ENCODE measurements at regions not wholly inside any gene's neighbourhood (a gene's known extent, or its start where the extent isn't known, plus 50 kb on each side); places are given as distances from the start of the nearest gene placed in this dataset.

GRCh38 chr13:79725841-79726240 is 244.9 kb downstream of the NDFIP2 start:
- no peak for DNase-seq
- Histone ChIP-seq H3F3A (ENCODE audit: insufficient read depth, low read depth) (no peaks in the 10 kb centered on the region), H3K4me1 (replicated peaks; ENCODE audit: insufficient read depth) (peaks cover 10% of the 10 kb centered on the region; the same call in 1 of the 2 replicates), H3K36me3 (ENCODE audit: low read depth) (no peaks in the 10 kb centered on the region), H4K20me1 (ENCODE audit: insufficient read depth) (no peaks in the 10 kb centered on the region), H3K4me2 (no peak overlapping the region), H3K27ac (no peak overlapping the region), H3K27me3 (ENCODE audit: insufficient read depth, low read depth) (no peaks in the 10 kb centered on the region), H3K9me3 (ENCODE audit: insufficient read depth, low read depth) (peaks cover 4% of the 10 kb centered on the region), H3K4me3 (no peak overlapping the region), H3K9me2 (ENCODE audit: insufficient read depth) (no peaks in the 10 kb centered on the region), H2AFZ (no peak overlapping the region), H3K79me2 (ENCODE audit: low read depth) (no peaks in the 10 kb centered on the region)
- intact Hi-C loops (cut with micrococcal nuclease; ENCODE audit: unreplicated experiment) = no loop called here
- ChIA-PET CTCF (no interaction called here), POLR2A (ENCODE audit: unreplicated experiment) (no interaction called here)
- BruUV-seq (replicated peaks) = no TSS peak
- no peak for TF ChIP-seq EZH2 (IDR thresholded peaks at IDR 0.05; ENCODE audit: low read depth)
- TF ChIP-seq CTCF (conservative IDR thresholded peaks at IDR 0.05) = no peak

- CTCF ChIA-PET = no interaction called here
- intact Hi-C loops (cut with micrococcal nuclease; ENCODE audit: unreplicated experiment) = no loop called here
- no peaks in the 10 kb centered on the region for H4K20me1 ChIP-seq (ENCODE audit: insufficient read depth)
- no peak overlapping the region for H3K27ac ChIP-seq
- TF ChIP-seq CTCF (conservative IDR thresholded peaks at IDR 0.05) (no peak), EZH2 (IDR thresholded peaks at IDR 0.05; ENCODE audit: low read depth) (no peak)
- peaks cover 4% of the 10 kb centered on the region for H3K9me3 ChIP-seq (ENCODE audit: insufficient read depth, low read depth)
- POLR2A ChIA-PET (ENCODE audit: unreplicated experiment) = interaction anchor here (0.6 to 0.7 kb wide), 3 partner anchors 11 to 44 kb away, joined by 4 to 7 read pairs (median 5); no protein-coding TSS in a partner anchor
- no peaks in the 10 kb centered on the region for H3F3A ChIP-seq (ENCODE audit: insufficient read depth, low read depth)
- no peak overlapping the region for H2AFZ ChIP-seq
- no peaks in the 10 kb centered on the region for H3K79me2 ChIP-seq (ENCODE audit: low read depth)
- H3K9me2 ChIP-seq (ENCODE audit: insufficient read depth) = no peaks in the 10 kb centered on the region
- H3K36me3 ChIP-seq (ENCODE audit: low read depth) = no peaks in the 10 kb centered on the region
- peaks cover 10% of the 10 kb centered on the region; the same call in 1 of the 2 replicates for H3K4me1 ChIP-seq (replicated peaks; ENCODE audit: insufficient read depth)
- peak overlapping the region; percentile 25; the same call in 1 of the 2 replicates for H3K4me2 ChIP-seq
- DNase-seq = peak; percentile 6 to 48
- H3K4me3 ChIP-seq = no peak overlapping the region
- no TSS peak for BruUV-seq (replicated peaks)
- H3K27me3 ChIP-seq (ENCODE audit: insufficient read depth, low read depth) = no peaks in the 10 kb centered on the region
Measured at GRCh38 chr13:79724348-79725103, 243.6 kb downstream of the NDFIP2 start.

GRCh38 chr13:79723519-79724024 is 242.6 kb downstream of the NDFIP2 start:
- no peak overlapping the region for H3K27ac ChIP-seq
- no TSS peak for BruUV-seq (replicated peaks)

More at GRCh38 chr13:79723519-79724024, 242.6 kb downstream of the NDFIP2 start:
- no peak overlapping the region for H3K4me2 ChIP-seq
- H3K9me2 ChIP-seq (ENCODE audit: insufficient read depth) = no peaks in the 10 kb centered on the region
- H3K4me3 ChIP-seq = no peak overlapping the region
- no peaks in the 10 kb centered on the region for H3K9me3 ChIP-seq (ENCODE audit: insufficient read depth, low read depth)
- intact Hi-C loops (cut with micrococcal nuclease; ENCODE audit: unreplicated experiment) = no loop called here
- DNase-seq = no peak
- no peaks in the 10 kb centered on the region for H3F3A ChIP-seq (ENCODE audit: insufficient read depth, low read depth)
- TF ChIP-seq EZH2 (IDR thresholded peaks at IDR 0.05; ENCODE audit: low read depth) (no peak), CTCF (conservative IDR thresholded peaks at IDR 0.05) (no peak)
- H3K36me3 ChIP-seq (ENCODE audit: low read depth) = no peaks in the 10 kb centered on the region
- no peaks in the 10 kb centered on the region for H3K27me3 ChIP-seq (ENCODE audit: insufficient read depth, low read depth)
- ChIA-PET POLR2A (ENCODE audit: unreplicated experiment) (interaction anchor here (0.6 kb wide), 1 partner anchor 12 kb away, joined by 4 read pairs; no protein-coding TSS in a partner anchor), CTCF (no interaction called here)
- H3K79me2 ChIP-seq (ENCODE audit: low read depth) = no peaks in the 10 kb centered on the region
- H2AFZ ChIP-seq = no peak overlapping the region
- peaks cover 10% of the 10 kb centered on the region; the same call in 1 of the 2 replicates for H3K4me1 ChIP-seq (replicated peaks; ENCODE audit: insufficient read depth)
- no peaks in the 10 kb centered on the region for H4K20me1 ChIP-seq (ENCODE audit: insufficient read depth)
